NCI-H226 (cell line): ENCODE measurements at regions not wholly inside any gene's neighbourhood (a gene's known extent, or its start where the extent isn't known, plus 50 kb on each side); places are given as distances from the start of the nearest gene placed in this dataset.
"Not testable (repeated sequence)": the region's sequence is repeated elsewhere in the genome, so short reads cannot be mapped to it uniquely, and the experiment has no call there.

ENCODE experiments used
- DNase-seq: peaks from one replicate; pipeline ENCODE4 v3.0.0-alpha.2; 2015

- DNase-seq: peak; percentile 63
Observed at GRCh38 chr6:15096894-15097837, 148.7 kb upstream of the JARID2 start.

GRCh38 chr6:15101130-15101529, 144.7 kb upstream of the JARID2 start:
- no peak for DNase-seq

GRCh38 chr6:15102241-15102640, 143.6 kb upstream of the JARID2 start:
- no peak for DNase-seq

- DNase-seq: no peak
Observed at GRCh38 chr6:15106958-15107643, 138.8 kb upstream of the JARID2 start.

GRCh38 chr6:15107644-15108382, 138.1 kb upstream of the JARID2 start:
- no peak for DNase-seq

GRCh38 chr6:15108383-15108715, 137.5 kb upstream of the JARID2 start:
- no peak for DNase-seq

GRCh38 chr6:15109338-15110090, 136.4 kb upstream of the JARID2 start:
- DNase-seq: no peak

GRCh38 chr6:15110726-15111354, 135.0 kb upstream of the JARID2 start:
- DNase-seq: no peak

GRCh38 chr6:15111576-15111975, 134.3 kb upstream of the JARID2 start:
- not testable (repeated sequence) for DNase-seq

GRCh38 chr6:15113587-15113986, 132.3 kb upstream of the JARID2 start:
- no peak for DNase-seq

GRCh38 chr6:15114061-15114460, 131.8 kb upstream of the JARID2 start:
- DNase-seq: no peak

GRCh38 chr6:15116889-15117288, 129.0 kb upstream of the JARID2 start:
- no peak for DNase-seq

- no peak for DNase-seq
Observed at GRCh38 chr6:15121443-15121842, 124.4 kb upstream of the JARID2 start.

- no peak for DNase-seq
Observed at GRCh38 chr6:15121977-15122550, 123.8 kb upstream of the JARID2 start.

GRCh38 chr6:15129887-15130286, 116.0 kb upstream of the JARID2 start:
- no peak for DNase-seq

- no peak for DNase-seq
Observed at GRCh38 chr6:15131234-15131633, 114.6 kb upstream of the JARID2 start.

- no peak for DNase-seq
Observed at GRCh38 chr6:15131651-15132061, 114.2 kb upstream of the JARID2 start.

GRCh38 chr6:15132167-15132566, 113.7 kb upstream of the JARID2 start:
- DNase-seq: no peak

GRCh38 chr6:15132854-15133670, 112.8 kb upstream of the JARID2 start:
- DNase-seq: peak; percentile 92

- DNase-seq: no peak
Observed at GRCh38 chr6:15137086-15137485, 108.8 kb upstream of the JARID2 start.

GRCh38 chr6:15143086-15143485, 102.8 kb upstream of the JARID2 start:
- no peak for DNase-seq
